ENCODE measurements at regions not wholly inside any gene's neighbourhood (a gene's known extent, or its start where the extent isn't known, plus 50 kb on each side); places are given as distances from the start of the nearest gene placed in this dataset.

GRCh38 chr3:72210261-72210660 lies 425.3 kb upstream of the PROK2 start:
- H3K27me3 ChIP-seq: no peaks in the 10 kb centered on the region
- H3K9me3 ChIP-seq: no peaks in the 10 kb centered on the region
- H3K4me1 ChIP-seq: no peaks in the 10 kb centered on the region
- ATAC-seq: no peak
- no peak overlapping the region for H3K27ac ChIP-seq
- TF ChIP-seq CTCF (IDR thresholded peaks at IDR 0.05) (no peak), EP300 (IDR thresholded peaks at IDR 0.05) (no peak), POLR2A (IDR thresholded peaks at IDR 0.05) (no peak), POLR2AphosphoS5 (IDR thresholded peaks at IDR 0.05) (no peak)
- 79% methylated on average over 4 to 8 of the region's 8 CpGs for whole genome bisulfite sequencing, 2 donors (ENCODE audit: low coverage in 1 of 2)
- H3K36me3 ChIP-seq: no peaks in the 10 kb centered on the region
- H3K4me3 ChIP-seq: no peak overlapping the region

GRCh38 chr3:72205297-72205826 lies 420.4 kb upstream of the PROK2 start:
- Histone ChIP-seq H3K27ac (no peak overlapping the region), H3K27me3 (no peaks in the 10 kb centered on the region), H3K36me3 (no peaks in the 10 kb centered on the region), H3K4me3 (no peak overlapping the region), H3K4me1 (no peaks in the 10 kb centered on the region), H3K9me3 (peaks cover 0 to 6% (median 0%) of the 10 kb centered on the region in 3 donors)
- WGBS, 2 donors (ENCODE audit: low coverage in 1 of 2): 57 to 61% methylated on average over 6 to 8 of the region's 8 CpGs
- no peak for ATAC-seq
- no peak for TF ChIP-seq POLR2AphosphoS5 (IDR thresholded peaks at IDR 0.05)
- TF ChIP-seq EP300 (IDR thresholded peaks at IDR 0.05): no peak
- TF ChIP-seq CTCF (IDR thresholded peaks at IDR 0.05): no peak
- TF ChIP-seq POLR2A (IDR thresholded peaks at IDR 0.05): no peak

- H3K36me3 ChIP-seq: no peaks in the 10 kb centered on the region
- TF ChIP-seq POLR2A (IDR thresholded peaks at IDR 0.05): no peak
- no peak for TF ChIP-seq EP300 (IDR thresholded peaks at IDR 0.05)
- TF ChIP-seq CTCF (IDR thresholded peaks at IDR 0.05): no peak
- TF ChIP-seq POLR2AphosphoS5 (IDR thresholded peaks at IDR 0.05): no peak
- no peak overlapping the region for H3K27ac ChIP-seq
- WGBS, 2 donors (ENCODE audit: low coverage in 1 of 2): 86 to 93% methylated on average over 3 to 5 of the region's 7 CpGs
- H3K27me3 ChIP-seq: no peaks in the 10 kb centered on the region
- ATAC-seq: no peak
- H3K4me1 ChIP-seq: no peaks in the 10 kb centered on the region
- H3K9me3 ChIP-seq: peaks cover 0 to 8% (median 0%) of the 10 kb centered on the region in 3 donors
- no peak overlapping the region for H3K4me3 ChIP-seq
These were observed 419.5 kb upstream of the PROK2 start for GRCh38 chr3:72204452-72204851.

DNA sequence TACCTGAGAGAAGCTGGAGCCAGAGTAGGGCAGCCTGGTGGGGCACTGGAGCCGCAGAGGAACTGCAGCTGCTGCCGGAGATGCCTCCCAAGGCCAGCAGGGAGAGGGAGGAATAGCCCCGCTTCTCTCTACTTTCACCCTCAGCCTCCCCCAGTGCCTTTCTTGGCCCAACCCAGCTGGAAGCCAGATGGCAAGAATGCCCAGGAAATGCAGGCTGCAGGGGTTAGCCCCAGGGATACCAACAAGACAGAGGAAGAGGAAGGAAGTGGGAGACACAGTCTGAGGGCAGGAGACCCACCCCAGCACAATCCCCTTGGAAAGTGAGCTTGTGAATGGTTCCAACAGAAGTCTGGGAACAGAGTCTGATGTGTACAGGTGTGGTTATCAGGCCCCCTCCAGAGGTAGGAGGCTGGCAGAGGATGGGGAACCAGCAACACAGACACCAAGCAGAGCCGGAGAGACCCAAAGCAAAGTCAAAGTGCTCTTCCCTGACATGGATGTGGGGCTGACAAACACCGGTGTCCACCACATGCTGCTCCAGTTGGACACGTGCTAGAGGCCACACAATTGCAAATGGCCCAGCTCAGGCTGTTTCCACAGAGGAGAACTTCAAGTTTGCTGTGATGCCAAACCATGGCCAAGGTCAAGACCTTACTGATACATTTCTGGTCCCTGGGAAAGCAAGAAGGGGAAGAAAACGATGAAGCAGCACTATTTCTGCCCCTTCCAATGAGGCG lies 418.8 kb upstream of the PROK2 start:
- H3K27ac ChIP-seq: no peak overlapping the region
- ATAC-seq: no peak
- no peaks in the 10 kb centered on the region for H3K4me1 ChIP-seq
- 86% methylated on average over 4 of the region's 8 CpGs; no CpG with 5 or more reads in 1 of the 2 donors for WGBS, 2 donors (ENCODE audit: low coverage in 1 of 2)
- H3K27me3 ChIP-seq: no peaks in the 10 kb centered on the region
- no peak for TF ChIP-seq POLR2AphosphoS5 (IDR thresholded peaks at IDR 0.05)
- TF ChIP-seq CTCF (IDR thresholded peaks at IDR 0.05): no peak
- no peak for TF ChIP-seq POLR2A (IDR thresholded peaks at IDR 0.05)
- no peak for TF ChIP-seq EP300 (IDR thresholded peaks at IDR 0.05)
- peaks cover 0 to 8% (median 0%) of the 10 kb centered on the region in 3 donors for H3K9me3 ChIP-seq
- H3K36me3 ChIP-seq: no peaks in the 10 kb centered on the region
- H3K4me3 ChIP-seq: no peak overlapping the region

GRCh38 chr3:72203105-72203504 lies 418.2 kb upstream of the PROK2 start:
- Histone ChIP-seq H3K4me3 (no peak overlapping the region), H3K27me3 (no peaks in the 10 kb centered on the region), H3K4me1 (no peaks in the 10 kb centered on the region), H3K27ac (no peak overlapping the region), H3K9me3 (peaks cover 0 to 8% (median 0%) of the 10 kb centered on the region in 3 donors), H3K36me3 (no peaks in the 10 kb centered on the region)
- no peak for TF ChIP-seq POLR2A (IDR thresholded peaks at IDR 0.05)
- TF ChIP-seq CTCF (IDR thresholded peaks at IDR 0.05): no peak
- no peak for TF ChIP-seq EP300 (IDR thresholded peaks at IDR 0.05)
- no peak for TF ChIP-seq POLR2AphosphoS5 (IDR thresholded peaks at IDR 0.05)
- 96 to 100% methylated on average over 3 to 4 of the region's 4 CpGs for WGBS, 2 donors (ENCODE audit: low coverage in 1 of 2)
- no peak for ATAC-seq

Data from gastroesophageal sphincter (tissue), 4 donors.